SK-N-SH (cell line): ENCODE measurements at regions not wholly inside any gene's neighbourhood (a gene's known extent, or its start where the extent isn't known, plus 50 kb on each side); places are given as distances from the start of the nearest gene placed in this dataset.

Experiments used
- EP300 ChIP-seq, 2 experiments: IDR thresholded peaks; 2 replicates each; pipeline versions ENCODE4 v1.4.0 to v1.6.1; 2012; ENCODE audit warnings: borderline replicate concordance in 1 of 2, low read depth in 1 of 2, low read length in 1 of 2
- MAX ChIP-seq: IDR thresholded peaks from 2 replicates; pipeline ENCODE4 v1.4.0; 2012; ENCODE audit warnings: low read depth
- NFIC ChIP-seq: IDR thresholded peaks from 2 replicates; pipeline ENCODE4 v1.4.0; 2012; ENCODE audit warnings: borderline replicate concordance
- NRF1 ChIP-seq: IDR thresholded peaks from 2 replicates; pipeline ENCODE4 v1.6.1; 2012; ENCODE audit warnings: low read depth, mild to moderate bottlenecking, low read length
- POLR2AphosphoS5 ChIP-seq: IDR thresholded peaks from 2 replicates; pipeline ENCODE4 v1.6.1; 2012; ENCODE audit warnings: low read depth, low read length
- REST ChIP-seq: IDR thresholded peaks from 2 replicates; pipeline ENCODE4 v1.6.1; 2012; ENCODE audit warnings: mild to moderate bottlenecking, low read depth, low read length, moderate library complexity
- RFX5 ChIP-seq: IDR thresholded peaks from 2 replicates; pipeline ENCODE4 v1.6.1; 2012; ENCODE audit warnings: mild to moderate bottlenecking, improper control_type of control experiment, low read length
- SIN3A ChIP-seq: IDR thresholded peaks from 2 replicates; pipeline ENCODE4 v1.6.1; 2012; ENCODE audit warnings: low read depth, mild to moderate bottlenecking, low read length, moderate library complexity, borderline replicate concordance
- USF2 ChIP-seq: fragments of 150-350 bp; IDR thresholded peaks from 2 replicates; pipeline ENCODE4 v1.6.1; 2017; ENCODE audit warnings: antibody characterized with exemption, low read length, low read depth, borderline replicate concordance
- YY1 ChIP-seq: IDR thresholded peaks from 2 replicates; pipeline ENCODE4 v1.4.0; 2012; ENCODE audit warnings: low read depth, mild to moderate bottlenecking
- TF ChIP-seq, protein P1 (sequence below): fragments of 200-600 bp; sonication (generic); IDR thresholded peaks from 2 replicates; pipeline ENCODE4 v1.6.1; 2017; ENCODE audit warnings: antibody characterized with exemption, mild to moderate bottlenecking, moderate library complexity
- TF ChIP-seq, protein P2 (sequence below): IDR thresholded peaks from 2 replicates; pipeline ENCODE4 v1.4.0; 2012; ENCODE audit warnings: low read depth, borderline replicate concordance

DNA sequence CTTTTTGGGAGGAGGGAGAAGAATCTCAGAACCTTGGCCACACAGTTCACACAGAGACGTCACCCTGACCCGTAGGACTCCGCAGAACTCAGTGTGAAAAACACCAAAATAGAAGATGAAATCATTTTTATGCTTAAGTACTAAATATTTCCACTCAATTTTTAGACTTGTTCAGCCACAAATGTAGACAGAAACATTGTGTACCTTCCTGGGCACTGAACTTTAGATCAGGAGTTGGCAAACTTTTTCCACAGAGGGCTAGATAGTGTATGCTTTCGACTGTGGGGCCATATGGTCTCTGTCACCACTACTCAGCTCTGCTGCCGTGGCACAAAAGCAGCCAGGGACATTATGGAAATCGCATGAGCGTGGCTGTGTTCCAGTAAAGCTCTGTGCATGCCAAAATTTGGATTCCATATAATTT lies 61.8 kb upstream of the STOX2 start:
- TF ChIP-seq, protein P1, sequence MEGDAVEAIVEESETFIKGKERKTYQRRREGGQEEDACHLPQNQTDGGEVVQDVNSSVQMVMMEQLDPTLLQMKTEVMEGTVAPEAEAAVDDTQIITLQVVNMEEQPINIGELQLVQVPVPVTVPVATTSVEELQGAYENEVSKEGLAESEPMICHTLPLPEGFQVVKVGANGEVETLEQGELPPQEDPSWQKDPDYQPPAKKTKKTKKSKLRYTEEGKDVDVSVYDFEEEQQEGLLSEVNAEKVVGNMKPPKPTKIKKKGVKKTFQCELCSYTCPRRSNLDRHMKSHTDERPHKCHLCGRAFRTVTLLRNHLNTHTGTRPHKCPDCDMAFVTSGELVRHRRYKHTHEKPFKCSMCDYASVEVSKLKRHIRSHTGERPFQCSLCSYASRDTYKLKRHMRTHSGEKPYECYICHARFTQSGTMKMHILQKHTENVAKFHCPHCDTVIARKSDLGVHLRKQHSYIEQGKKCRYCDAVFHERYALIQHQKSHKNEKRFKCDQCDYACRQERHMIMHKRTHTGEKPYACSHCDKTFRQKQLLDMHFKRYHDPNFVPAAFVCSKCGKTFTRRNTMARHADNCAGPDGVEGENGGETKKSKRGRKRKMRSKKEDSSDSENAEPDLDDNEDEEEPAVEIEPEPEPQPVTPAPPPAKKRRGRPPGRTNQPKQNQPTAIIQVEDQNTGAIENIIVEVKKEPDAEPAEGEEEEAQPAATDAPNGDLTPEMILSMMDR = no peak
- TF ChIP-seq SIN3A = no peak
- TF ChIP-seq YY1 = no peak
- peak in 1 of 2 experiments; percentile 53; a peak in 1 of 4 replicates for TF ChIP-seq EP300 (IDR thresholded peaks at IDR 0.05; ENCODE audit: borderline replicate concordance in 1 of 2, low read depth in 1 of 2, low read length in 1 of 2)
- TF ChIP-seq MAX = no peak
- no peak for TF ChIP-seq USF2
- TF ChIP-seq REST = no peak
- TF ChIP-seq NRF1 = no peak
- no peak for TF ChIP-seq POLR2AphosphoS5
- TF ChIP-seq RFX5 = no peak
- no peak for TF ChIP-seq NFIC
- TF ChIP-seq, protein P2, sequence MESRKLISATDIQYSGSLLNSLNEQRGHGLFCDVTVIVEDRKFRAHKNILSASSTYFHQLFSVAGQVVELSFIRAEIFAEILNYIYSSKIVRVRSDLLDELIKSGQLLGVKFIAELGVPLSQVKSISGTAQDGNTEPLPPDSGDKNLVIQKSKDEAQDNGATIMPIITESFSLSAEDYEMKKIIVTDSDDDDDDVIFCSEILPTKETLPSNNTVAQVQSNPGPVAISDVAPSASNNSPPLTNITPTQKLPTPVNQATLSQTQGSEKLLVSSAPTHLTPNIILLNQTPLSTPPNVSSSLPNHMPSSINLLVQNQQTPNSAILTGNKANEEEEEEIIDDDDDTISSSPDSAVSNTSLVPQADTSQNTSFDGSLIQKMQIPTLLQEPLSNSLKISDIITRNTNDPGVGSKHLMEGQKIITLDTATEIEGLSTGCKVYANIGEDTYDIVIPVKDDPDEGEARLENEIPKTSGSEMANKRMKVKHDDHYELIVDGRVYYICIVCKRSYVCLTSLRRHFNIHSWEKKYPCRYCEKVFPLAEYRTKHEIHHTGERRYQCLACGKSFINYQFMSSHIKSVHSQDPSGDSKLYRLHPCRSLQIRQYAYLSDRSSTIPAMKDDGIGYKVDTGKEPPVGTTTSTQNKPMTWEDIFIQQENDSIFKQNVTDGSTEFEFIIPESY = no peak
